ENCODE measurements at regions not wholly inside any gene's neighbourhood (a gene's known extent, or its start where the extent isn't known, plus 50 kb on each side); places are given as distances from the start of the nearest gene placed in this dataset.

GRCh38 chr7:25559581-25560367 lies 331.5 kb upstream of the NPVF start:
- Histone ChIP-seq H3K9ac (ENCODE audit: low read length) (no peak overlapping the region), H2AFZ (ENCODE audit: low read depth, low read length) (no peak overlapping the region), H3K27me3 (ENCODE audit: insufficient read depth, low read depth, low read length) (no peaks in the 10 kb centered on the region), H3K36me3 (ENCODE audit: insufficient read depth, low read length) (no peaks in the 10 kb centered on the region), H3K79me2 (replicated peaks; ENCODE audit: insufficient read depth, low read length) (no peaks in the 10 kb centered on the region), H3F3A (ENCODE audit: insufficient read depth, low read length, poor library complexity, severe bottlenecking) (no peaks in the 10 kb centered on the region), H3K9me2 (ENCODE audit: insufficient read depth, low read length) (no peaks in the 10 kb centered on the region), H3K4me2 (ENCODE audit: low read length) (no peak overlapping the region), H3K9me3 (ENCODE audit: low read length) (no peaks in the 10 kb centered on the region), H3K27ac (ENCODE audit: low read length) (no peak overlapping the region), H4K20me1 (ENCODE audit: insufficient read depth) (no peaks in the 10 kb centered on the region), H3K4me3 (ENCODE audit: low read length) (no peak overlapping the region)
- TF ChIP-seq EZH2 (IDR thresholded peaks at IDR 0.05; ENCODE audit: borderline replicate concordance, insufficient read depth, low read length, poor library complexity, severe bottlenecking) (no peak), TAF1 (IDR thresholded peaks at IDR 0.05; ENCODE audit: low read depth) (no peak), MXI1 (conservative IDR thresholded peaks at IDR 0.05; ENCODE audit: poor library complexity, severe bottlenecking) (no peak), REST (IDR thresholded peaks at IDR 0.05; ENCODE audit: borderline replicate concordance) (no peak), SMC3 (conservative IDR thresholded peaks at IDR 0.05; ENCODE audit: poor library complexity) (no peak), EP300 (conservative IDR thresholded peaks at IDR 0.05; ENCODE audit: poor library complexity, severe bottlenecking) (no peak), CTCF (IDR thresholded peaks at IDR 0.05; ENCODE audit: poor library complexity, severe bottlenecking) (no peak), RAD21 (conservative IDR thresholded peaks at IDR 0.05) (no peak)

- no peaks in the 10 kb centered on the region for H3K9me2 ChIP-seq (ENCODE audit: insufficient read depth, low read length)
- no peak overlapping the region for H3K4me3 ChIP-seq (ENCODE audit: low read length)
- no peaks in the 10 kb centered on the region for H3K36me3 ChIP-seq (ENCODE audit: insufficient read depth, low read length)
- H3K27me3 ChIP-seq (ENCODE audit: insufficient read depth, low read depth, low read length) = no peaks in the 10 kb centered on the region
- no peaks in the 10 kb centered on the region for H3K9me3 ChIP-seq (ENCODE audit: low read length)
- H3K27ac ChIP-seq (ENCODE audit: low read length) = no peak overlapping the region
- H3F3A ChIP-seq (ENCODE audit: insufficient read depth, low read length, poor library complexity, severe bottlenecking) = no peaks in the 10 kb centered on the region
- H4K20me1 ChIP-seq (ENCODE audit: insufficient read depth) = no peaks in the 10 kb centered on the region
- no peak overlapping the region for H3K4me2 ChIP-seq (ENCODE audit: low read length)
- no peak for TF ChIP-seq RAD21 (conservative IDR thresholded peaks at IDR 0.05)
- no peak for TF ChIP-seq EP300 (conservative IDR thresholded peaks at IDR 0.05; ENCODE audit: poor library complexity, severe bottlenecking)
- TF ChIP-seq SMC3 (conservative IDR thresholded peaks at IDR 0.05; ENCODE audit: poor library complexity) = no peak
- no peak for TF ChIP-seq CTCF (IDR thresholded peaks at IDR 0.05; ENCODE audit: poor library complexity, severe bottlenecking)
- H3K9ac ChIP-seq (ENCODE audit: low read length) = no peak overlapping the region
- no peak overlapping the region for H2AFZ ChIP-seq (ENCODE audit: low read depth, low read length)
- H3K79me2 ChIP-seq (replicated peaks; ENCODE audit: insufficient read depth, low read length) = no peaks in the 10 kb centered on the region
These were observed 334.4 kb upstream of the NPVF start for GRCh38 chr7:25562673-25563182.

Data from neural cell (in vitro differentiated cells).